NCI-H510A treated with DMSO at 0.1 percent for 48 hours (cell line): ENCODE measurements at regions not wholly inside any gene's neighbourhood (a gene's known extent, or its start where the extent isn't known, plus 50 kb on each side); places are given as distances from the start of the nearest gene placed in this dataset.

Experiments
- DNase-seq: peaks from one replicate; lab custom pipeline; 2025; lab: John Stamatoyannopoulos, UW

- DNase-seq: peak; percentile 91
Observed at GRCh38 chr16:35506018-35506897, 2046.8 kb downstream of the TP53TG3F start.

GRCh38 chr16:35506898-35507194, 2047.4 kb downstream of the TP53TG3F start:
- peak; percentile 33 for DNase-seq

- DNase-seq: peak; percentile 48
Observed at GRCh38 chr16:35510701-35511100, 2051.3 kb downstream of the TP53TG3F start.

- no peak for DNase-seq
Observed at GRCh38 chr16:35516551-35516950, 2057.1 kb downstream of the TP53TG3F start.

GRCh38 chr16:35516971-35517370, 2057.6 kb downstream of the TP53TG3F start:
- DNase-seq: no peak

- no peak for DNase-seq
Observed at GRCh38 chr16:35523991-35524390, 2064.6 kb downstream of the TP53TG3F start.

- DNase-seq: peak; percentile 68
Observed at GRCh38 chr16:35525979-35526590, 2066.7 kb downstream of the TP53TG3F start.

- no peak for DNase-seq
Observed at GRCh38 chr16:35532576-35532975, 2073.2 kb downstream of the TP53TG3F start.

GRCh38 chr16:35533683-35534082, 2074.3 kb downstream of the TP53TG3F start:
- DNase-seq: no peak

- DNase-seq: no peak
Observed at GRCh38 chr16:35543486-35543885, 2084.1 kb downstream of the TP53TG3F start.

GRCh38 chr16:35552763-35553162, 2093.4 kb downstream of the TP53TG3F start:
- DNase-seq: peak; percentile 57

GRCh38 chr16:35557731-35558130, 2098.3 kb downstream of the TP53TG3F start:
- DNase-seq: no peak

- no peak for DNase-seq
Observed at GRCh38 chr16:35559911-35560636, 2100.7 kb downstream of the TP53TG3F start.

- no peak for DNase-seq
Observed at GRCh38 chr16:35560637-35560984, 2101.2 kb downstream of the TP53TG3F start.

- DNase-seq: no peak
Observed at GRCh38 chr16:35561346-35561745, 2101.9 kb downstream of the TP53TG3F start.

GRCh38 chr16:35562471-35562870, 2103.1 kb downstream of the TP53TG3F start:
- DNase-seq: no peak

GRCh38 chr16:35562919-35563318, 2103.5 kb downstream of the TP53TG3F start:
- DNase-seq: no peak

GRCh38 chr16:35564148-35564547, 2104.7 kb downstream of the TP53TG3F start:
- DNase-seq: no peak

- DNase-seq: no peak
Observed at GRCh38 chr16:35564889-35565288, 2105.5 kb downstream of the TP53TG3F start.

GRCh38 chr16:35565626-35566025, 2106.2 kb downstream of the TP53TG3F start:
- no peak for DNase-seq

- DNase-seq: no peak
Observed at GRCh38 chr16:35569413-35569812, 2110.0 kb downstream of the TP53TG3F start.

- DNase-seq: no peak
Observed at GRCh38 chr16:35570946-35571345, 2111.5 kb downstream of the TP53TG3F start.

- DNase-seq: no peak
Observed at GRCh38 chr16:35572186-35572585, 2112.8 kb downstream of the TP53TG3F start.
